ENCODE measurements at regions not wholly inside any gene's neighbourhood (a gene's known extent, or its start where the extent isn't known, plus 50 kb on each side); places are given as distances from the start of the nearest gene placed in this dataset.

- TF ChIP-seq ARID4A (CRISPR knock-in tag; IDR thresholded peaks at IDR 0.05; ENCODE audit: borderline replicate concordance) (peak; percentile 34; the same call in 1 of the 2 replicates), RORA (CRISPR knock-in tag; IDR thresholded peaks at IDR 0.05) (0 out of 2 replicates have a peak, but pooled peaks have one; percentile 81), ZNF510 (CRISPR knock-in tag; IDR thresholded peaks at IDR 0.05; ENCODE audit: low read depth) (no peak), RBAK (CRISPR knock-in tag; IDR thresholded peaks at IDR 0.05) (no peak), ZFX (CRISPR knock-in tag; IDR thresholded peaks at IDR 0.05; ENCODE audit: low read depth) (0 out of 2 replicates have a peak, but pooled peaks have one; percentile 30), ZNF780A (CRISPR knock-in tag; IDR thresholded peaks at IDR 0.05) (no peak), TFDP1 (CRISPR knock-in tag; IDR thresholded peaks at IDR 0.05; ENCODE audit: borderline replicate concordance) (peak; percentile 43; the same call in 1 of the 2 replicates), ESRRA (CRISPR knock-in tag; IDR thresholded peaks at IDR 0.05; ENCODE audit: low read depth) (peak; percentile 60; the same call in 1 of the 2 replicates), NRL (CRISPR knock-in tag; IDR thresholded peaks at IDR 0.05; ENCODE audit: borderline replicate concordance) (no peak), HCFC1 (IDR thresholded peaks at IDR 0.05; ENCODE audit: low read depth, low read length) (no peak), SIX1 (CRISPR knock-in tag; IDR thresholded peaks at IDR 0.05; ENCODE audit: borderline replicate concordance) (peak; percentile 91; the same call in 1 of the 2 replicates), FOXK1 (CRISPR knock-in tag; IDR thresholded peaks at IDR 0.05; ENCODE audit: borderline replicate concordance, low read depth) (peak; percentile 99), ZIK1 (CRISPR knock-in tag; IDR thresholded peaks at IDR 0.05; ENCODE audit: borderline replicate concordance, low read depth) (no peak), ZNF446 (CRISPR knock-in tag; IDR thresholded peaks at IDR 0.05) (no peak)
- TF ChIP-seq, protein P1, sequence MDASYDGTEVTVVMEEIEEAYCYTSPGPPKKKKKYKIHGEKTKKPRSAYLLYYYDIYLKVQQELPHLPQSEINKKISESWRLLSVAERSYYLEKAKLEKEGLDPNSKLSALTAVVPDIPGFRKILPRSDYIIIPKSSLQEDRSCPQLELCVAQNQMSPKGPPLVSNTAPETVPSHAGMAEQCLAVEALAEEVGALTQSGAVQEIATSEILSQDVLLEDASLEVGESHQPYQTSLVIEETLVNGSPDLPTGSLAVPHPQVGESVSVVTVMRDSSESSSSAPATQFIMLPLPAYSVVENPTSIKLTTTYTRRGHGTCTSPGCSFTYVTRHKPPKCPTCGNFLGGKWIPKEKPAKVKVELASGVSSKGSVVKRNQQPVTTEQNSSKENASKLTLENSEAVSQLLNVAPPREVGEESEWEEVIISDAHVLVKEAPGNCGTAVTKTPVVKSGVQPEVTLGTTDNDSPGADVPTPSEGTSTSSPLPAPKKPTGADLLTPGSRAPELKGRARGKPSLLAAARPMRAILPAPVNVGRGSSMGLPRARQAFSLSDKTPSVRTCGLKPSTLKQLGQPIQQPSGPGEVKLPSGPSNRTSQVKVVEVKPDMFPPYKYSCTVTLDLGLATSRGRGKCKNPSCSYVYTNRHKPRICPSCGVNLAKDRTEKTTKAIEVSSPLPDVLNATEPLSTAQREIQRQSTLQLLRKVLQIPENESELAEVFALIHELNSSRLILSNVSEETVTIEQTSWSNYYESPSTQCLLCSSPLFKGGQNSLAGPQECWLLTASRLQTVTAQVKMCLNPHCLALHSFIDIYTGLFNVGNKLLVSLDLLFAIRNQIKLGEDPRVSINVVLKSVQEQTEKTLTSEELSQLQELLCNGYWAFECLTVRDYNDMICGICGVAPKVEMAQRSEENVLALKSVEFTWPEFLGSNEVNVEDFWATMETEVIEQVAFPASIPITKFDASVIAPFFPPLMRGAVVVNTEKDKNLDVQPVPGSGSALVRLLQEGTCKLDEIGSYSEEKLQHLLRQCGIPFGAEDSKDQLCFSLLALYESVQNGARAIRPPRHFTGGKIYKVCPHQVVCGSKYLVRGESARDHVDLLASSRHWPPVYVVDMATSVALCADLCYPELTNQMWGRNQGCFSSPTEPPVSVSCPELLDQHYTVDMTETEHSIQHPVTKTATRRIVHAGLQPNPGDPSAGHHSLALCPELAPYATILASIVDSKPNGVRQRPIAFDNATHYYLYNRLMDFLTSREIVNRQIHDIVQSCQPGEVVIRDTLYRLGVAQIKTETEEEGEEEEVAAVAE (CRISPR knock-in tag; IDR thresholded peaks at IDR 0.05; ENCODE audit: borderline replicate concordance) = 0 out of 2 replicates have a peak, but pooled peaks have one; percentile 29
- TF ChIP-seq, protein P2, sequence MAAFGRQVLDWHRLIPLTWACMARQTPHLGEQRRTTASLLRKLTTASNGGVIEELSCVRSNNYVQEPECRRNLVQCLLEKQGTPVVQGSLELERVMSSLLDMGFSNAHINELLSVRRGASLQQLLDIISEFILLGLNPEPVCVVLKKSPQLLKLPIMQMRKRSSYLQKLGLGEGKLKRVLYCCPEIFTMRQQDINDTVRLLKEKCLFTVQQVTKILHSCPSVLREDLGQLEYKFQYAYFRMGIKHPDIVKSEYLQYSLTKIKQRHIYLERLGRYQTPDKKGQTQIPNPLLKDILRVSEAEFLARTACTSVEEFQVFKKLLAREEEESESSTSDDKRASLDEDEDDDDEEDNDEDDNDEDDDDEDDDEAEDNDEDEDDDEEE (CRISPR knock-in tag; IDR thresholded peaks at IDR 0.05) = no peak; the same call in 1 of the 2 replicates
These were observed 371.5 kb downstream of the SEC14L1 start (continued) for GRCh38 chr17:77512062-77512946.

All from HepG2 (cell line).